Panc1 (cell line): ENCODE measurements at regions not wholly inside any gene's neighbourhood (a gene's known extent, or its start where the extent isn't known, plus 50 kb on each side); places are given as distances from the start of the nearest gene placed in this dataset.
A peak's percentile ranks its signal among the peaks of the same experiment; 100 is the strongest.

Experiments
- ATAC-seq: fragments of 200-7000 bp; cut with Tn5 transposase; 2 replicates; pipeline ENCODE4 v1.9.1; 2020; ENCODE audit warnings: mild to moderate bottlenecking, moderate library complexity
- BruUV-seq: library from RNA; stranded (reverse); fragments of 400-500 nt; replicated peaks from 2 replicates; lab custom pipeline; 2021; lab: Mats Ljungman, UMichigan
- CTCF ChIA-PET: fragments of 300-600 bp; sonication (Branson Sonifier 250); formaldehyde crosslinking; loops from one replicate; lab custom pipeline; 2022; ENCODE audit warnings: antibody characterized with exemption; lab: Charles Lee
- POLR2A ChIA-PET: fragments of 300-600 bp; sonication (Branson Sonifier 250); formaldehyde crosslinking; loops from one replicate; lab custom pipeline; 2022; ENCODE audit warnings: antibody characterized with exemption; lab: Charles Lee
- DNase-seq: peaks from one replicate; pipeline ENCODE4 v3.0.0-alpha.2; 2010; ENCODE audit warnings: low read depth, low spot score
- H3K27ac ChIP-seq: 2 replicates; pipeline ENCODE4 v1.5.1; 2011; ENCODE audit warnings: mild to moderate bottlenecking, low read length, inconsistent platforms
- H3K27me3 ChIP-seq: fragments of 200-500 bp; sonication (Bioruptor generic); 2 replicates; pipeline ENCODE4 v1.6.0; 2014; ENCODE audit warnings: low read length, inconsistent platforms; ENCODE audit not compliant: control insufficient read depth, insufficient read depth
- H3K36me3 ChIP-seq: fragments of 200-500 bp; sonication (Bioruptor generic); 2 replicates; pipeline ENCODE4 v1.5.1; 2014; ENCODE audit warnings: inconsistent platforms, mild to moderate bottlenecking, low read length, moderate library complexity; ENCODE audit not compliant: control insufficient read depth, insufficient read depth
- H3K4me1 ChIP-seq: 2 replicates; pipeline ENCODE4 v1.5.1; 2011; ENCODE audit warnings: inconsistent platforms, mild to moderate bottlenecking, low read length, moderate library complexity; ENCODE audit not compliant: control insufficient read depth, insufficient read depth
- H3K4me3 ChIP-seq, 2 experiments: 2 replicates each; pipeline ENCODE4 v1.5.1; 2011 to 2012; ENCODE audit warnings: low read depth in 2 of 2, low read length in 2 of 2, mild to moderate bottlenecking in 2 of 2, inconsistent platforms in 1 of 2, moderate library complexity in 1 of 2
- H3K9me3 ChIP-seq: fragments of 200-500 bp; sonication (Bioruptor generic); 2 replicates; pipeline ENCODE4 v1.5.1; 2014; ENCODE audit warnings: low read depth, mild to moderate bottlenecking, inconsistent platforms, low read length, moderate library complexity; ENCODE audit not compliant: control insufficient read depth, insufficient read depth
- POLR2AphosphoS5 ChIP-seq: IDR thresholded peaks from 2 replicates; pipeline ENCODE4 v1.6.1; 2012; ENCODE audit warnings: mild to moderate bottlenecking, low read depth, low read length, moderate library complexity
- SIN3A ChIP-seq: IDR thresholded peaks from 2 replicates; pipeline ENCODE4 v1.6.1; 2012; ENCODE audit warnings: low read depth, mild to moderate bottlenecking, low read length, moderate library complexity, borderline replicate concordance; ENCODE audit not compliant: insufficient read depth
- TCF7L2 ChIP-seq: IDR thresholded peaks from 2 replicates; pipeline ENCODE4 v1.6.1; 2011; ENCODE audit warnings: mild to moderate bottlenecking, low read depth, low read length, inconsistent platforms
- in situ Hi-C: cut with HindIII; loops from 2 replicates; pipeline ENCODE4 v1.10.0; 2016; ENCODE audit warnings: low sequenced_read_pairs, low pct_unique_long_range_greater_than_20kb
- intact Hi-C: fragments of 100-400 bp; cut with micrococcal nuclease; formaldehyde crosslinking; loops from one replicate; pipeline ENCODE4 v1.10.0; 2022; ENCODE audit not compliant: unreplicated experiment
- TF ChIP-seq, protein P1 (sequence below), 2 experiments: IDR thresholded peaks; 2 replicates each; pipeline ENCODE4 v1.6.1; 2011 to 2012; ENCODE audit warnings: low read depth in 2 of 2, control low read depth in 1 of 2, low read length in 1 of 2, mild to moderate bottlenecking in 1 of 2, moderate library complexity in 1 of 2; ENCODE audit not compliant: insufficient read depth in 1 of 2
- TF ChIP-seq, protein P2 (sequence below): fragments of 450-650 bp; IDR thresholded peaks from 2 replicates; pipeline ENCODE4 v1.5.1; 2017; ENCODE audit warnings: mild to moderate bottlenecking

- DNase-seq (no peak), ATAC-seq (no peak)
- ChIA-PET POLR2A (no interaction called here), CTCF (no interaction called here)
- Histone ChIP-seq H3K9me3 (no peaks in the 10 kb centered on the region), H3K4me1 (no peaks in the 10 kb centered on the region), H3K27me3 (no peaks in the 10 kb centered on the region), H3K27ac (no peak overlapping the region), H3K36me3 (no peaks in the 10 kb centered on the region), H3K4me3 (no peak overlapping the region)
- intact Hi-C loops, result no loop called here
- in situ Hi-C loops, result no loop called here
- no TSS peak for BruUV-seq
- TF ChIP-seq POLR2AphosphoS5, result no peak
- no peak for TF ChIP-seq SIN3A
- TF ChIP-seq, protein P1, sequence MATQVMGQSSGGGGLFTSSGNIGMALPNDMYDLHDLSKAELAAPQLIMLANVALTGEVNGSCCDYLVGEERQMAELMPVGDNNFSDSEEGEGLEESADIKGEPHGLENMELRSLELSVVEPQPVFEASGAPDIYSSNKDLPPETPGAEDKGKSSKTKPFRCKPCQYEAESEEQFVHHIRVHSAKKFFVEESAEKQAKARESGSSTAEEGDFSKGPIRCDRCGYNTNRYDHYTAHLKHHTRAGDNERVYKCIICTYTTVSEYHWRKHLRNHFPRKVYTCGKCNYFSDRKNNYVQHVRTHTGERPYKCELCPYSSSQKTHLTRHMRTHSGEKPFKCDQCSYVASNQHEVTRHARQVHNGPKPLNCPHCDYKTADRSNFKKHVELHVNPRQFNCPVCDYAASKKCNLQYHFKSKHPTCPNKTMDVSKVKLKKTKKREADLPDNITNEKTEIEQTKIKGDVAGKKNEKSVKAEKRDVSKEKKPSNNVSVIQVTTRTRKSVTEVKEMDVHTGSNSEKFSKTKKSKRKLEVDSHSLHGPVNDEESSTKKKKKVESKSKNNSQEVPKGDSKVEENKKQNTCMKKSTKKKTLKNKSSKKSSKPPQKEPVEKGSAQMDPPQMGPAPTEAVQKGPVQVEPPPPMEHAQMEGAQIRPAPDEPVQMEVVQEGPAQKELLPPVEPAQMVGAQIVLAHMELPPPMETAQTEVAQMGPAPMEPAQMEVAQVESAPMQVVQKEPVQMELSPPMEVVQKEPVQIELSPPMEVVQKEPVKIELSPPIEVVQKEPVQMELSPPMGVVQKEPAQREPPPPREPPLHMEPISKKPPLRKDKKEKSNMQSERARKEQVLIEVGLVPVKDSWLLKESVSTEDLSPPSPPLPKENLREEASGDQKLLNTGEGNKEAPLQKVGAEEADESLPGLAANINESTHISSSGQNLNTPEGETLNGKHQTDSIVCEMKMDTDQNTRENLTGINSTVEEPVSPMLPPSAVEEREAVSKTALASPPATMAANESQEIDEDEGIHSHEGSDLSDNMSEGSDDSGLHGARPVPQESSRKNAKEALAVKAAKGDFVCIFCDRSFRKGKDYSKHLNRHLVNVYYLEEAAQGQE (IDR thresholded peaks at IDR 0.05; ENCODE audit: insufficient read depth in 1 of 2, low read depth in 2 of 2, low read length in 1 of 2), result no peak
- TF ChIP-seq, protein P2, sequence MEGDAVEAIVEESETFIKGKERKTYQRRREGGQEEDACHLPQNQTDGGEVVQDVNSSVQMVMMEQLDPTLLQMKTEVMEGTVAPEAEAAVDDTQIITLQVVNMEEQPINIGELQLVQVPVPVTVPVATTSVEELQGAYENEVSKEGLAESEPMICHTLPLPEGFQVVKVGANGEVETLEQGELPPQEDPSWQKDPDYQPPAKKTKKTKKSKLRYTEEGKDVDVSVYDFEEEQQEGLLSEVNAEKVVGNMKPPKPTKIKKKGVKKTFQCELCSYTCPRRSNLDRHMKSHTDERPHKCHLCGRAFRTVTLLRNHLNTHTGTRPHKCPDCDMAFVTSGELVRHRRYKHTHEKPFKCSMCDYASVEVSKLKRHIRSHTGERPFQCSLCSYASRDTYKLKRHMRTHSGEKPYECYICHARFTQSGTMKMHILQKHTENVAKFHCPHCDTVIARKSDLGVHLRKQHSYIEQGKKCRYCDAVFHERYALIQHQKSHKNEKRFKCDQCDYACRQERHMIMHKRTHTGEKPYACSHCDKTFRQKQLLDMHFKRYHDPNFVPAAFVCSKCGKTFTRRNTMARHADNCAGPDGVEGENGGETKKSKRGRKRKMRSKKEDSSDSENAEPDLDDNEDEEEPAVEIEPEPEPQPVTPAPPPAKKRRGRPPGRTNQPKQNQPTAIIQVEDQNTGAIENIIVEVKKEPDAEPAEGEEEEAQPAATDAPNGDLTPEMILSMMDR, result no peak
- TF ChIP-seq TCF7L2, result no peak
Observed at GRCh38 chr12:98295681-98296080, 219.7 kb upstream of the TMPO start.

DNA sequence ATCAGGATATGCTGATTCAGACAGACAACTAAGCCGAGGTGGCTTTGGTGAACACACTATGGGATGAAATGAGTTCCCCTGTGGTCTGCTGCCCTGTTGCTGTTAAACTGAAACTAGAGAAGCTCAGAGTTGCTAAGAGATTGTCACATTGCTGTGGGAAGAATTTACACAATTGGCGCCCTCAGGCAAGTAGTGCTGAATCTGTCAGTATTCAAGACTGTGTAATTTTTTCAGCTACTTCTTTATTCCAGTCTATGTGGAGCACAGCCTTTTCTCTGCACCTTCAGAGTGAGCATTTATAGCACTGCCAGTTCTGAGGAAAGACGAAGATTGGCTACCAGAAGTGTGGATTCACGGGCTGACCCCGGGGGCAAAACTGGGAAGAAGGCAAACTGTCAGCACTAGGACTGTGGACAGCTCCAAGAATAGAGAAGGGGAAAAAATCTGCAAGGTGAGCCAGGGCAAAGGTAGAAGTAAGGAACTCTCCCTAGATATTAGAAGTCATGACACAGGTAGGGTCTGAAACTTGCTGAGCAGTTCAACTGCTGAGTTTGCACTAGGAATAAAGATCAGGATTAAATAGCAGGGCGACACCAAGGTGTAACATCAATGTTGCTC is 218.8 kb upstream of the TMPO start:
- BruUV-seq, result no TSS peak
- no peaks in the 10 kb centered on the region for H3K27me3 ChIP-seq
- intact Hi-C loops (no loop called here), in situ Hi-C loops (no loop called here)
- no peak overlapping the region for H3K27ac ChIP-seq
- ATAC-seq, result no peak
- no peak for DNase-seq
- TF ChIP-seq, protein P2, result no peak
- TF ChIP-seq, protein P1 (IDR thresholded peaks at IDR 0.05; ENCODE audit: insufficient read depth in 1 of 2, low read depth in 2 of 2, low read length in 1 of 2), result peak; percentile 78 to 79; a peak in 3 of 4 replicates
- no peaks in the 10 kb centered on the region for H3K4me1 ChIP-seq
- no peak overlapping the region for H3K4me3 ChIP-seq
- ChIA-PET CTCF (no interaction called here), POLR2A (no interaction called here)
- H3K36me3 ChIP-seq, result no peaks in the 10 kb centered on the region
- no peaks in the 10 kb centered on the region for H3K9me3 ChIP-seq
